ENCODE measurements at regions not wholly inside any gene's neighbourhood (a gene's known extent, or its start where the extent isn't known, plus 50 kb on each side); places are given as distances from the start of the nearest gene placed in this dataset.

GRCh38 chr13:110028838-110029621 lies 242.6 kb upstream of the IRS2 start:
- no peaks in the 10 kb centered on the region for H3K36me3 Mint-ChIP-seq

GRCh38 chr13:110028311-110028710 lies 241.9 kb upstream of the IRS2 start:
- no peaks in the 10 kb centered on the region for H3K9me3 Mint-ChIP-seq
- no peak overlapping the region for H3K4me3 Mint-ChIP-seq
- peaks cover 2% of the 10 kb centered on the region for H3K27me3 Mint-ChIP-seq
- H3K4me1 Mint-ChIP-seq: no peaks in the 10 kb centered on the region
- H3K27ac Mint-ChIP-seq: no peak overlapping the region
- no peaks in the 10 kb centered on the region for H3K36me3 Mint-ChIP-seq

More at GRCh38 chr13:110028838-110029621, 242.6 kb upstream of the IRS2 start:
- H3K4me3 Mint-ChIP-seq: no peak overlapping the region
- peaks cover 2% of the 10 kb centered on the region for H3K27me3 Mint-ChIP-seq
- no peaks in the 10 kb centered on the region for H3K4me1 Mint-ChIP-seq
- no peaks in the 10 kb centered on the region for H3K9me3 Mint-ChIP-seq
- H3K27ac Mint-ChIP-seq: no peak overlapping the region

- Mint-ChIP-seq H3K4me1 (no peaks in the 10 kb centered on the region), H3K27ac (no peak overlapping the region), H3K9me3 (no peaks in the 10 kb centered on the region), H3K36me3 (no peaks in the 10 kb centered on the region), H3K4me3 (no peak overlapping the region), H3K27me3 (peaks cover 2% of the 10 kb centered on the region)
These were observed 241.3 kb upstream of the IRS2 start for GRCh38 chr13:110027470-110028240.

GRCh38 chr13:110024645-110024980 lies 238.2 kb upstream of the IRS2 start:
- no peak overlapping the region for H3K4me3 Mint-ChIP-seq
- H3K27ac Mint-ChIP-seq: no peak overlapping the region
- H3K27me3 Mint-ChIP-seq: peaks cover 2% of the 10 kb centered on the region
- H3K4me1 Mint-ChIP-seq: no peaks in the 10 kb centered on the region
- no peaks in the 10 kb centered on the region for H3K9me3 Mint-ChIP-seq
- no peaks in the 10 kb centered on the region for H3K36me3 Mint-ChIP-seq

- Mint-ChIP-seq H3K4me1 (no peaks in the 10 kb centered on the region), H3K36me3 (no peaks in the 10 kb centered on the region), H3K4me3 (no peak overlapping the region), H3K9me3 (no peaks in the 10 kb centered on the region), H3K27ac (no peak overlapping the region), H3K27me3 (peaks cover 2% of the 10 kb centered on the region)
These were observed 237.6 kb upstream of the IRS2 start for GRCh38 chr13:110023729-110024644.

- Mint-ChIP-seq H3K4me3 (no peak overlapping the region), H3K36me3 (no peaks in the 10 kb centered on the region), H3K9me3 (no peaks in the 10 kb centered on the region), H3K27me3 (peaks cover 2% of the 10 kb centered on the region), H3K4me1 (no peaks in the 10 kb centered on the region), H3K27ac (no peak overlapping the region)
These were observed 231.6 kb upstream of the IRS2 start for GRCh38 chr13:110018009-110018408.

GRCh38 chr13:110017379-110017778 lies 231.0 kb upstream of the IRS2 start:
- no peaks in the 10 kb centered on the region for H3K9me3 Mint-ChIP-seq
- H3K4me3 Mint-ChIP-seq: no peak overlapping the region
- H3K4me1 Mint-ChIP-seq: no peaks in the 10 kb centered on the region
- no peak overlapping the region for H3K27ac Mint-ChIP-seq
- peaks cover 2% of the 10 kb centered on the region for H3K27me3 Mint-ChIP-seq
- no peaks in the 10 kb centered on the region for H3K36me3 Mint-ChIP-seq

GRCh38 chr13:110015253-110015652 lies 228.9 kb upstream of the IRS2 start:
- H3K9me3 Mint-ChIP-seq: no peaks in the 10 kb centered on the region
- H3K27ac Mint-ChIP-seq: no peak overlapping the region
- H3K4me3 Mint-ChIP-seq: no peak overlapping the region
- no peaks in the 10 kb centered on the region for H3K4me1 Mint-ChIP-seq
- no peaks in the 10 kb centered on the region for H3K36me3 Mint-ChIP-seq
- H3K27me3 Mint-ChIP-seq: peaks cover 2% of the 10 kb centered on the region

GRCh38 chr13:110014719-110015118 lies 228.3 kb upstream of the IRS2 start:
- H3K4me1 Mint-ChIP-seq: no peaks in the 10 kb centered on the region
- H3K27me3 Mint-ChIP-seq: peaks cover 2% of the 10 kb centered on the region
- H3K27ac Mint-ChIP-seq: no peak overlapping the region
- H3K4me3 Mint-ChIP-seq: no peak overlapping the region
- no peaks in the 10 kb centered on the region for H3K9me3 Mint-ChIP-seq
- no peaks in the 10 kb centered on the region for H3K36me3 Mint-ChIP-seq

- Mint-ChIP-seq H3K4me1 (no peaks in the 10 kb centered on the region), H3K27me3 (peaks cover 2% of the 10 kb centered on the region), H3K9me3 (no peaks in the 10 kb centered on the region), H3K27ac (no peak overlapping the region), H3K36me3 (no peaks in the 10 kb centered on the region), H3K4me3 (no peak overlapping the region)
These were observed 225.8 kb upstream of the IRS2 start for GRCh38 chr13:110012102-110012739.

GRCh38 chr13:110010404-110011138 lies 224.2 kb upstream of the IRS2 start:
- no peaks in the 10 kb centered on the region for H3K9me3 Mint-ChIP-seq
- H3K27me3 Mint-ChIP-seq: peaks cover 2% of the 10 kb centered on the region
- no peaks in the 10 kb centered on the region for H3K4me1 Mint-ChIP-seq
- no peaks in the 10 kb centered on the region for H3K36me3 Mint-ChIP-seq
- H3K27ac Mint-ChIP-seq: no peak overlapping the region
- H3K4me3 Mint-ChIP-seq: no peak overlapping the region

GRCh38 chr13:110008816-110009215 lies 222.4 kb upstream of the IRS2 start:
- no peak overlapping the region for H3K4me3 Mint-ChIP-seq
- H3K27me3 Mint-ChIP-seq: peaks cover 2% of the 10 kb centered on the region
- H3K27ac Mint-ChIP-seq: no peak overlapping the region
- H3K9me3 Mint-ChIP-seq: no peaks in the 10 kb centered on the region
- no peaks in the 10 kb centered on the region for H3K36me3 Mint-ChIP-seq
- H3K4me1 Mint-ChIP-seq: no peaks in the 10 kb centered on the region

GRCh38 chr13:110006304-110006703 lies 219.9 kb upstream of the IRS2 start:
- Mint-ChIP-seq H3K27ac (no peak overlapping the region), H3K9me3 (no peaks in the 10 kb centered on the region), H3K36me3 (no peaks in the 10 kb centered on the region), H3K27me3 (peaks cover 2% of the 10 kb centered on the region), H3K4me3 (no peak overlapping the region), H3K4me1 (no peaks in the 10 kb centered on the region)

GRCh38 chr13:110005563-110005962 lies 219.2 kb upstream of the IRS2 start:
- H3K36me3 Mint-ChIP-seq: no peaks in the 10 kb centered on the region
- no peaks in the 10 kb centered on the region for H3K4me1 Mint-ChIP-seq
- H3K27me3 Mint-ChIP-seq: peaks cover 2% of the 10 kb centered on the region
- no peak overlapping the region for H3K27ac Mint-ChIP-seq
- H3K9me3 Mint-ChIP-seq: no peaks in the 10 kb centered on the region
- no peak overlapping the region for H3K4me3 Mint-ChIP-seq

GRCh38 chr13:110004814-110005213 lies 218.4 kb upstream of the IRS2 start:
- no peak overlapping the region for H3K4me3 Mint-ChIP-seq
- no peaks in the 10 kb centered on the region for H3K9me3 Mint-ChIP-seq
- H3K27me3 Mint-ChIP-seq: peaks cover 2% of the 10 kb centered on the region
- no peaks in the 10 kb centered on the region for H3K36me3 Mint-ChIP-seq
- no peaks in the 10 kb centered on the region for H3K4me1 Mint-ChIP-seq
- no peak overlapping the region for H3K27ac Mint-ChIP-seq

All from activated naive CD4-positive, alpha-beta T cell treated with anti-CD3 and anti-CD28 coated beads, Interleukin-2, amount 50 U/mL, for 24 hours (primary cell).